Lower leg skin (tissue), 4 donors: ENCODE measurements at regions not wholly inside any gene's neighbourhood (a gene's known extent, or its start where the extent isn't known, plus 50 kb on each side); places are given as distances from the start of the nearest gene placed in this dataset.

ENCODE experiments used
- DNase-seq, 2 donors: peaks; one replicate each; pipeline ENCODE4 v3.0.0-alpha.2; 2019; ENCODE audit warnings: low spot score in 2 of 2
- H3K4me3 ChIP-seq: fragments of 200-600 bp; sonication (generic); 2 replicates; pipeline ENCODE4 v1.5.1; 2017; ENCODE audit warnings: mild to moderate bottlenecking, low read depth; ENCODE audit not compliant: poor library complexity, severe bottlenecking
- CTCF ChIP-seq, 3 donors: fragments of 450-650 bp; IDR thresholded peaks; one replicate each; pipeline ENCODE4 v1.5.1; 2016; ENCODE audit warnings: antibody characterized with exemption in 3 of 3, mild to moderate bottlenecking in 3 of 3, moderate library complexity in 2 of 3
- POLR2A ChIP-seq, 2 donors: fragments of 450-650 bp; IDR thresholded peaks; one replicate each; pipeline ENCODE4 v1.6.1; 2016 to 2017; ENCODE audit warnings: antibody characterized with exemption in 2 of 2, mild to moderate bottlenecking in 1 of 2, moderate library complexity in 1 of 2
- WGBS, 2 donors: methylation state at CpG; one replicate each; pipeline ENCODE4 v1.1.5; 2018; 5-methylcytosine and 5-hydroxymethylcytosine counted together
- intact Hi-C: fragments of 100-400 bp; cut with DNase I; formaldehyde crosslinking; loops from one replicate; pipeline ENCODE4 v1.15.0; 2023; ENCODE audit warnings: low total_unique reads

GRCh38 chr10:21002091-21002878, 105.2 kb upstream of the NEBL start:
- intact Hi-C loops, result no loop called here
- WGBS, 2 donors, result 65 to 68% methylated on average over 11 of the region's 11 CpGs
- DNase-seq, result no peak
- no peak overlapping the region for H3K4me3 ChIP-seq
- TF ChIP-seq CTCF (IDR thresholded peaks at IDR 0.05) (no peak), POLR2A (IDR thresholded peaks at IDR 0.05) (no peak)

GRCh38 chr10:20999699-21000098, 102.6 kb upstream of the NEBL start:
- WGBS, 2 donors, result 90% methylated on average over 11 of the region's 11 CpGs
- H3K4me3 ChIP-seq, result no peak overlapping the region
- no peak for TF ChIP-seq CTCF (IDR thresholded peaks at IDR 0.05)
- no peak for TF ChIP-seq POLR2A (IDR thresholded peaks at IDR 0.05)
- no peak for DNase-seq
- intact Hi-C loops, result no loop called here

- intact Hi-C loops, result no loop called here
Measured at GRCh38 chr10:20998036-20998435, 100.9 kb upstream of the NEBL start.

GRCh38 chr10:20995123-20995987, 98.2 kb upstream of the NEBL start:
- intact Hi-C loops, result no loop called here
- no peak for TF ChIP-seq CTCF (IDR thresholded peaks at IDR 0.05)
- no peak for TF ChIP-seq POLR2A (IDR thresholded peaks at IDR 0.05)
- WGBS, 2 donors, result 68 to 75% methylated on average over 14 of the region's 14 CpGs
- DNase-seq, result no peak
- H3K4me3 ChIP-seq, result no peak overlapping the region

More at GRCh38 chr10:20998036-20998435, 100.9 kb upstream of the NEBL start:
- WGBS, 2 donors, result 92 to 93% methylated on average over 5 of the region's 5 CpGs
- DNase-seq, result no peak
- TF ChIP-seq POLR2A (IDR thresholded peaks at IDR 0.05), result no peak
- TF ChIP-seq CTCF (IDR thresholded peaks at IDR 0.05), result no peak
- no peak overlapping the region for H3K4me3 ChIP-seq

GRCh38 chr10:20993830-20994527, 96.9 kb upstream of the NEBL start:
- 86 to 89% methylated on average over 7 of the region's 7 CpGs for WGBS, 2 donors
- intact Hi-C loops, result no loop called here
- TF ChIP-seq CTCF (IDR thresholded peaks at IDR 0.05) (no peak), POLR2A (IDR thresholded peaks at IDR 0.05) (no peak)

More at GRCh38 chr10:20993830-20994527, 96.9 kb upstream of the NEBL start:
- H3K4me3 ChIP-seq, result no peak overlapping the region
- DNase-seq, result no peak
